ENCODE measurements at regions not wholly inside any gene's neighbourhood (a gene's known extent, or its start where the extent isn't known, plus 50 kb on each side); places are given as distances from the start of the nearest gene placed in this dataset.

DNA sequence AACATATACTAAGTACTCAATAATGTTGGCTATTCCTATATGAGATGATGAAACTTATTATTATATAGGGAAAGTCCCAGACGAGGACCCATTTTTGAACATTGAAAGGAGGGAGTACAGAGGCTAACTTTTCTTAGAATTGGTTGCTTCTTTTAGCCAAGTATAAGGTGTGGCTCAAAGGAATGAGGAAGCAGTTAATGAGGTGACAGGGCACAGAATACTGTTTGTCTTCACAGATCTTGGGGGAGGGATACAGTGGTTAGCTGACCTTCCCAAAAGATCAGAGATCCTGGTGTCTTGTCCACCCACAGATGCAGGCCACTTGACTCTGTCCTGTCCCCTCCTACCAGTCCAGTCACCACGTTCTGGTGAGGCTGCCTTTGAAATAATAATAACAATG lies 67.8 kb upstream of the EPB41L1 start:
- no peak for TF ChIP-seq EZH2 (IDR thresholded peaks at IDR 0.05; ENCODE audit: borderline replicate concordance)
- no peak for TF ChIP-seq CTCF (IDR thresholded peaks at IDR 0.05; ENCODE audit: poor library complexity)
- no peak for TF ChIP-seq EZH2phosphoT487 (IDR thresholded peaks at IDR 0.05; ENCODE audit: low read depth, severe bottlenecking, unreplicated experiment)

Data from hepatocyte (in vitro differentiated cells).